DND-41 (cell line): ENCODE measurements at regions not wholly inside any gene's neighbourhood (a gene's known extent, or its start where the extent isn't known, plus 50 kb on each side); places are given as distances from the start of the nearest gene placed in this dataset.
A peak's percentile ranks its signal among the peaks of the same experiment; 100 is the strongest.

ENCODE experiments used
- ATAC-seq: fragments of 200-7000 bp; cut with Tn5 transposase; 3 replicates; pipeline ENCODE4 v1.9.1; 2021; ENCODE audit warnings: low read depth; ENCODE audit not compliant: insufficient read depth
- DNase-seq: peaks from one replicate; pipeline ENCODE4 v3.0.0-alpha.2; 2020
- H2AFZ ChIP-seq: 2 replicates; pipeline ENCODE4 v1.6.0; 2012; ENCODE audit warnings: low read depth, low read length
- H3K27ac ChIP-seq: 2 replicates; pipeline ENCODE4 v1.5.1; 2012; ENCODE audit warnings: low read length, inconsistent platforms
- H3K27me3 ChIP-seq: fragments of 200-600 bp; sonication (generic); 2 replicates; pipeline ENCODE4 v1.6.0; 2012; ENCODE audit warnings: low read length, mild to moderate bottlenecking, inconsistent platforms; ENCODE audit not compliant: insufficient read depth, poor library complexity
- H3K36me3 ChIP-seq: 2 replicates; pipeline ENCODE4 v1.5.1; 2012; ENCODE audit warnings: low read length, inconsistent platforms; ENCODE audit not compliant: insufficient read depth
- H3K4me1 ChIP-seq: 2 replicates; pipeline ENCODE4 v1.5.1; 2012; ENCODE audit warnings: mild to moderate bottlenecking, low read length; ENCODE audit not compliant: insufficient read depth
- H3K4me2 ChIP-seq: 2 replicates; pipeline ENCODE4 v1.6.0; 2012; ENCODE audit warnings: mild to moderate bottlenecking, moderate library complexity, low read length, inconsistent platforms; ENCODE audit not compliant: insufficient read depth
- H3K4me3 ChIP-seq, 2 experiments: fragments of 200-600 bp in 1 of 2; shearing (Covaris generic) in 1 of 2; 2 replicates each; pipeline ENCODE4 v1.5.1; 2012 to 2016; ENCODE audit warnings: inconsistent platforms in 2 of 2, low read length in 2 of 2, mild to moderate bottlenecking in 2 of 2, low read depth in 1 of 2, moderate library complexity in 1 of 2
- H3K79me2 ChIP-seq: 2 replicates; pipeline ENCODE4 v1.6.0; 2012; ENCODE audit warnings: low read length, inconsistent platforms; ENCODE audit not compliant: insufficient read depth
- H3K9ac ChIP-seq: 2 replicates; pipeline ENCODE4 v1.6.0; 2012; ENCODE audit warnings: low read depth, mild to moderate bottlenecking, inconsistent platforms, low read length, moderate library complexity
- H3K9me3 ChIP-seq: 2 replicates; pipeline ENCODE4 v1.5.1; 2012; ENCODE audit warnings: low read length, moderate library complexity, mild to moderate bottlenecking, inconsistent platforms; ENCODE audit not compliant: insufficient read depth, severe bottlenecking
- H4K20me1 ChIP-seq: 2 replicates; pipeline ENCODE4 v1.6.0; 2012; ENCODE audit warnings: low read length; ENCODE audit not compliant: insufficient read depth
- CTCF ChIP-seq: IDR thresholded peaks from 2 replicates; pipeline ENCODE4 v1.5.1; 2012; ENCODE audit warnings: borderline replicate concordance, low read length, moderate library complexity, mild to moderate bottlenecking; ENCODE audit not compliant: poor library complexity, severe bottlenecking; ENCODE audit errors: extremely low read depth
- EZH2 ChIP-seq: IDR thresholded peaks from 3 replicates; pipeline ENCODE4 v1.6.1; 2012; ENCODE audit warnings: borderline replicate concordance, low read depth, mild to moderate bottlenecking, moderate library complexity, low read length, inconsistent platforms; ENCODE audit not compliant: severe bottlenecking

GRCh38 chr3:177932750-177933660, 603.2 kb upstream of the KCNMB2 start:
- no peak overlapping the region for H3K9ac ChIP-seq
- H3K27ac ChIP-seq: no peak overlapping the region
- TF ChIP-seq CTCF: no peak
- TF ChIP-seq EZH2: no peak
- H3K4me1 ChIP-seq: no peaks in the 10 kb centered on the region
- H3K9me3 ChIP-seq: no peaks in the 10 kb centered on the region
- H3K79me2 ChIP-seq: no peaks in the 10 kb centered on the region
- H3K36me3 ChIP-seq: no peaks in the 10 kb centered on the region
- H3K4me2 ChIP-seq: no peak overlapping the region
- no peaks in the 10 kb centered on the region for H4K20me1 ChIP-seq
- no peak overlapping the region for H3K4me3 ChIP-seq
- DNase-seq (no peak), ATAC-seq (no peak)
- no peaks in the 10 kb centered on the region for H3K27me3 ChIP-seq
- H2AFZ ChIP-seq: no peak overlapping the region

GRCh38 chr3:177934001-177934891, 602.0 kb upstream of the KCNMB2 start:
- TF ChIP-seq CTCF (no peak), EZH2 (no peak)
- Histone ChIP-seq H3K4me1 (no peaks in the 10 kb centered on the region), H3K36me3 (no peaks in the 10 kb centered on the region), H3K9ac (no peak overlapping the region), H3K9me3 (no peaks in the 10 kb centered on the region), H3K27ac (no peak overlapping the region), H3K27me3 (no peaks in the 10 kb centered on the region), H3K4me2 (no peak overlapping the region), H4K20me1 (no peaks in the 10 kb centered on the region), H2AFZ (no peak overlapping the region), H3K79me2 (no peaks in the 10 kb centered on the region), H3K4me3 (no peak overlapping the region)
- no peak for DNase-seq
- no peak for ATAC-seq

- TF ChIP-seq EZH2 (no peak), CTCF (no peak)
- Histone ChIP-seq H3K4me2 (no peak overlapping the region), H3K4me3 (no peak overlapping the region), H3K27ac (no peak overlapping the region), H2AFZ (peak overlapping the region; percentile 26; the same call in 1 of the 2 replicates), H3K36me3 (no peaks in the 10 kb centered on the region), H3K9ac (no peak overlapping the region), H3K9me3 (no peaks in the 10 kb centered on the region), H4K20me1 (no peaks in the 10 kb centered on the region), H3K79me2 (no peaks in the 10 kb centered on the region), H3K4me1 (no peaks in the 10 kb centered on the region), H3K27me3 (no peaks in the 10 kb centered on the region)
- DNase-seq (no peak), ATAC-seq (no peak)
Observed at GRCh38 chr3:177935047-177935446, 601.2 kb upstream of the KCNMB2 start.
